ENCODE measurements at regions not wholly inside any gene's neighbourhood (a gene's known extent, or its start where the extent isn't known, plus 50 kb on each side); places are given as distances from the start of the nearest gene placed in this dataset.

DNA sequence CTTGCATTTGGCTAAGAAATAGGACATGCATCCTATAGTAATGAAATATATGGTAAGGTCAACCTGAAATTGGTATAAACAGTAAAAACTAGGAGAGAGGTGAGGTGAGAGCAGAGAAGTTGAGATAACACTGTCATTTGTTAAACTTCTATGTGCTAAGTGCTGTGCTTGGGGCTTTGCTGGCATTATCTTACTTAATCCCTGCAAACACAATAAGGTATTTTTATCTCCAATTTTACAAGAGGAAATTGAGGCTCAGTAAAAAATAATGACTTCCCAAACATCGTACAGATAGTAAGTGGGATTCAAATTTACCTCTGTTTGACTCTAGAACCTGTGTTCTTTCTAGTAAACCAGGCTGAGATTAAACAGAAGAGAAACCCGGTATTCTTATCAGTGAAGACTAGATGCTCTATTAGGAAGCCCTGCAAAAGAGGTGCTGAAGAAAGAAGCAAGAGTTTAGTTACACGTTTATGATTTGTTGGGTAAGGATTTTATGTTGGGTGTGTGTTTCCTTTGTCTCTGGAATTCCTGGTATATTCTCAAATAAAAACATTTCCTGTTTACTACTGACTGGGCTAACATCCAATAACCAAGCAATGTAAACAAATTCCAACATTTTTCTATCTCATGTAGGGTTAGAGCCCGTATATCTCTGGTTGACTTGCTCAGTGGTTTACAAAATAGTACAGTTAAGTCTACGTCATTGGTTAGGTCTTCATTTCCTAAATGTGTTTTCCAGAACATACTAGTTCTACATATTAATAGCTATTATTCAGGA, 137.3 kb upstream of the FNDC3A start:
- Mint-ChIP-seq H3K27me3 (no peaks in the 10 kb centered on the region), H3K27ac (no peak overlapping the region), H3K9me3 (no peaks in the 10 kb centered on the region), H3K4me3 (no peak overlapping the region), H3K4me1 (ENCODE audit: low read depth in 2 of 2) (no peaks in the 10 kb centered on the region), H3K36me3 (ENCODE audit: insufficient read depth) (no peaks in the 10 kb centered on the region)
- no peak for DNase-seq
- no peak for ATAC-seq (replicated peaks)

DNA sequence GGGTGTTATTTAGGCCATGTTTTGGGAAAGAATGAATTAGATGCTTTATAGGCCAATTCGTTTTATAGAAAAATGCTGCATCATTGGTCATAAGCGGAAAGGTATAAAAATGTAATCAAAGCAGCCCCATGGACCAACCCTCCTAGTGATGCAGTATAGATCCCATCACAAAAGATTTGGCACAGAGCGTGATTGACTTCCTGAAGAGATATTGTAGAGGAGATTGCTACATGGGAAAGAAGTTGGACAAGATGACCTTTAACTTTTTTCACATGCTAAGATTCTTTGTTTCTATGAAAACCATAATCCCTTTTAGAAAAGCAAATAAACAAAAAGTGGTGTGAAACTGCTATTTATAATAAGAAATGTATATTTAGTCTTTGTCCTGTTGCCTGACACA, 136.5 kb upstream of the FNDC3A start:
- no peaks in the 10 kb centered on the region for H3K36me3 Mint-ChIP-seq (ENCODE audit: insufficient read depth)
- H3K27ac Mint-ChIP-seq: no peak overlapping the region
- DNase-seq (no peak), ATAC-seq (replicated peaks) (no peak)
- H3K4me3 Mint-ChIP-seq: no peak overlapping the region
- H3K27me3 Mint-ChIP-seq: no peaks in the 10 kb centered on the region
- H3K9me3 Mint-ChIP-seq: no peaks in the 10 kb centered on the region
- no peaks in the 10 kb centered on the region for H3K4me1 Mint-ChIP-seq (ENCODE audit: low read depth in 2 of 2)

DNA sequence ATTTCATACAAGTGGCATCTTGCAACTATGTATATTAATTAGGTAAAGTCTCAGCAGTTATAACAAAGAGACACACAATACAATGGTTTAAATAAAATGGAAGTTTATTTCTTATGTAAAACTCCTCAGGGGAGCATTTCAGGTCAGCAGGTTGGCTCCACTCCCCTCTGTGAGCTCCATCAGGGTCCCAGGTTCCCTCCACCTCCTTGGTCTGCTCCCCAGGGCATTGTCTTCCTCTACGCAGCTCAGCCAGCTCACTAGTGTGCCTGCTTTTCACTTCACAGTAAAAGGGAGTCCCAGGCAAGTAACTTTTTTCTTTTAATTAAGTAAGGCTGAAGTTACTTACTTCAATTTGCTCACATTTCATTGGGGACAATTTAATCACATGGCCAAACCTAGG, 135.3 kb upstream of the FNDC3A start:
- no peaks in the 10 kb centered on the region for H3K4me1 Mint-ChIP-seq (ENCODE audit: low read depth in 2 of 2)
- no peaks in the 10 kb centered on the region for H3K27me3 Mint-ChIP-seq
- no peak for DNase-seq
- no peaks in the 10 kb centered on the region for H3K9me3 Mint-ChIP-seq
- no peaks in the 10 kb centered on the region for H3K36me3 Mint-ChIP-seq (ENCODE audit: insufficient read depth)
- no peak for ATAC-seq (replicated peaks)
- no peak overlapping the region for H3K4me3 Mint-ChIP-seq
- no peak overlapping the region for H3K27ac Mint-ChIP-seq

DNA sequence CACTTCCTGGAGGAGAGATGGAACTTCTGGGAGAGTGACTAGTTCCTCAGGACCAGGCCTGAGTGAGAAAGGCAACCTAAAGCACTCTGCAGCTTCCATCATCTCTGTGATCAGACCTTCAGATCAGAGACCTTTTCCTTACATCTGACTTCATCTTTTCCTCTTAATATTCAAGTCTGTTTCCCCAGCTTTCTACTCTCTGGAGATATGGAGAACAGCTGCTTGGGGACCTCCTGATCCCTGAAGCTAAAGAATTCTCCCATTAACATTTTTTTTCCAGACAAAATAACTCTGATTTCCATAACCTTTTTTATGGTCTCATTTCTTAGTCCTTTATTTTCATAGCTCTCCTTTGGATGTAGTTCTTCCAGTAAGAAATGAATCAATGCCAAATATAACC, 133.4 kb upstream of the FNDC3A start:
- Mint-ChIP-seq H3K27ac (no peak overlapping the region), H3K4me1 (ENCODE audit: low read depth in 2 of 2) (no peaks in the 10 kb centered on the region), H3K4me3 (no peak overlapping the region), H3K9me3 (no peaks in the 10 kb centered on the region), H3K27me3 (no peaks in the 10 kb centered on the region), H3K36me3 (ENCODE audit: insufficient read depth) (no peaks in the 10 kb centered on the region)
- ATAC-seq (replicated peaks) (no peak), DNase-seq (no peak)

DNA sequence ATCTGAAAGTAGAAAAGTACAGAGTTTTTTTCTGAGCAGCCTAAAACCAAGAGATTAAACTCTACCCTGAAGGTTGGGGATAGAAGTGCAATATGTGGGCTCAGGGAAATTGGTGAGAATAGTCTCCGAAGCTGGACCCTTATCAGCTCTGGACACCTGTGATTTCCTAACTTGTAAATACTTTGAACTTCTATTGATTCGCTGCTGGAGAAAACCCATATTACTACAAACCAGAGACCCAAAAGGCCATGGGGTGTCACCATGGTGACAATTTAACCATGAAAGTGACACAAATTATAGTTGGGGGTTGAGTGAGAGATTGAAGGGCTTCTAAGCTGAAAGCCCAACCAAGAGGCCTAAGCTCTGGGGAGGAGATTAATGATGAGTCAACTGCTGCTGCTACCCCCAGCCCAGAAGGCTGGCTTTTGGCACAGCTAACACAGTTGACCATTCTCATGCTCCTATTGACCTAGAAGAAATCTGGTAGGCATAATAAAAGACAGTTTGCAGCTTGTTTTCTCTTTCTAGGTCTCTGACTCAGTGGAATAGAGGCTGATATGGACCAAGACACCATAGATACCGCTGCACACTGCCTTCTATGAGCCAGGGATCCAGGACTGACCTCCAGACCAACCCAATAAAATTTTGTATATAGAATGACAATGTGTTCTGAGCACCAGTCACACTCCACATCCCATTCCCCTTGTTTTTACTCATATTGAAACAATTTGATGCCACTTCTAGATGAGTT, 131.9 kb upstream of the FNDC3A start:
- no peaks in the 10 kb centered on the region for H3K9me3 Mint-ChIP-seq
- H3K4me1 Mint-ChIP-seq (ENCODE audit: low read depth in 2 of 2): no peaks in the 10 kb centered on the region
- H3K27ac Mint-ChIP-seq: no peak overlapping the region
- ATAC-seq (replicated peaks) (no peak), DNase-seq (no peak)
- H3K36me3 Mint-ChIP-seq (ENCODE audit: insufficient read depth): no peaks in the 10 kb centered on the region
- H3K27me3 Mint-ChIP-seq: no peaks in the 10 kb centered on the region
- no peak overlapping the region for H3K4me3 Mint-ChIP-seq

DNA sequence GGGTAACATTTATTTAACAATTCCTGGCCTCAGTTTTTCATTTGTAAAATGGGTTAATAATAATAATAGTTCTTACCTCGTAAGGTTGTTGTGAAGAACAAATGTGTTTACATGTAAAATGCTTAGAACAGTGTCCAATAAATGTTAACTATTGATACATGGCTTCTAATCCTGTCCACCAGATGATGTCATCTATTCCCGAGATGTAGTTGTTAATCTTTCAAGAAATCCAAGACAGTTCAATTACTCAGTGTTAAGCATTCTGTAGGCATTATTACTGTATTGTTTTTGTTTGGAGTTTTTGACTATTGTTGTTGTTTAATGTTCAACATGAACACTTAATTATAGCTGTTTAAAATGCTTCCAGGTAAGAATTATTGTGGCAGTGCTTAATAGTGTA, 131.0 kb upstream of the FNDC3A start:
- H3K36me3 Mint-ChIP-seq (ENCODE audit: insufficient read depth): no peaks in the 10 kb centered on the region
- no peaks in the 10 kb centered on the region for H3K9me3 Mint-ChIP-seq
- no peak overlapping the region for H3K27ac Mint-ChIP-seq
- DNase-seq (no peak), ATAC-seq (replicated peaks) (no peak)
- no peaks in the 10 kb centered on the region for H3K4me1 Mint-ChIP-seq (ENCODE audit: low read depth in 2 of 2)
- peaks cover 0 to 6% of the 10 kb centered on the region in 2 donors for H3K27me3 Mint-ChIP-seq
- no peak overlapping the region for H3K4me3 Mint-ChIP-seq

DNA sequence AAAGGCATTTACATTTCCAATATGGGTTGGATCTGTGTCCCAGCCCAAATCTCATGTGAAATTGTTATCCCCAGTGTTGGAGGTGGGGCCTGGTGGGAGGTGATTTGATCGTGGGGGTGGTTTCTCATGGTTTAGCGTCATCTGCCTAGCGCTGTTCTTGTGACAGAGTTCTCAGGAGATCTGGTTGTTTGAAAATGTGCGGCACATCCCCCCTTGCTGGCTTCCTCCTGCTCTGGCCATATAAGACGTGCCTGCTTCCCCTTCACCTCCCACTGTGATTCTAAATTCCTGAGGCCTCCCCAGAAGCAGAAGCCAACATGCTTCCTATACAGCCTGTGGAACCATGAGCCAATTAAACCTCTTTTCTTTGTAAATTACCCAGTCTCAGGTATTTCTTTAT, 126.2 kb upstream of the FNDC3A start:
- Mint-ChIP-seq H3K36me3 (ENCODE audit: insufficient read depth) (no peaks in the 10 kb centered on the region), H3K4me3 (no peak overlapping the region), H3K4me1 (ENCODE audit: low read depth in 2 of 2) (peaks cover 0 to 11% of the 10 kb centered on the region in 2 donors), H3K27ac (no peak overlapping the region), H3K27me3 (peaks cover 8 to 14% of the 10 kb centered on the region in 2 donors), H3K9me3 (no peaks in the 10 kb centered on the region)
- DNase-seq (no peak), ATAC-seq (replicated peaks) (no peak)

DNA sequence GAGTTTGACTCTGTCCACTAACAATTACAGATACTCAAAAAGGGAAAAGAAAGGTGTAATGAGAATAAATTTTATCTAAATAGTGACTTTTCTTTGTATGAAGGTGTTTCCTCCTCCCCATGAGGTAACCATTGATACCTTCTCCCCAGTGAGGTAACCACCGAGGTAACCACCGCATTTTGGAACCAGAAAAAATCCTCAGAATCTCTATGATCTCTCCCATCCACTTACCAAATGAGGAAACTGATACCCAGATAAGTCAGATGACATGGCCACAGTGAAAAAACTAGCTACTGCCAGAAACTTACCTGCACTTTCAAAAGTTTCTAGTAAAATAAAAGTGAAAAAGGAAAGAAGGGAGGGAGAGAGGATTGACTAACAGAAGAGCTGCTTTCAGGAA, 124.0 kb upstream of the FNDC3A start:
- Mint-ChIP-seq H3K4me1 (ENCODE audit: low read depth in 2 of 2) (peaks cover 0 to 11% of the 10 kb centered on the region in 2 donors), H3K27ac (no peak overlapping the region), H3K36me3 (ENCODE audit: insufficient read depth) (no peaks in the 10 kb centered on the region), H3K27me3 (peaks cover 8 to 14% of the 10 kb centered on the region in 2 donors), H3K9me3 (no peaks in the 10 kb centered on the region), H3K4me3 (no peak overlapping the region)
- DNase-seq: no peak
- no peak for ATAC-seq (replicated peaks)

DNA sequence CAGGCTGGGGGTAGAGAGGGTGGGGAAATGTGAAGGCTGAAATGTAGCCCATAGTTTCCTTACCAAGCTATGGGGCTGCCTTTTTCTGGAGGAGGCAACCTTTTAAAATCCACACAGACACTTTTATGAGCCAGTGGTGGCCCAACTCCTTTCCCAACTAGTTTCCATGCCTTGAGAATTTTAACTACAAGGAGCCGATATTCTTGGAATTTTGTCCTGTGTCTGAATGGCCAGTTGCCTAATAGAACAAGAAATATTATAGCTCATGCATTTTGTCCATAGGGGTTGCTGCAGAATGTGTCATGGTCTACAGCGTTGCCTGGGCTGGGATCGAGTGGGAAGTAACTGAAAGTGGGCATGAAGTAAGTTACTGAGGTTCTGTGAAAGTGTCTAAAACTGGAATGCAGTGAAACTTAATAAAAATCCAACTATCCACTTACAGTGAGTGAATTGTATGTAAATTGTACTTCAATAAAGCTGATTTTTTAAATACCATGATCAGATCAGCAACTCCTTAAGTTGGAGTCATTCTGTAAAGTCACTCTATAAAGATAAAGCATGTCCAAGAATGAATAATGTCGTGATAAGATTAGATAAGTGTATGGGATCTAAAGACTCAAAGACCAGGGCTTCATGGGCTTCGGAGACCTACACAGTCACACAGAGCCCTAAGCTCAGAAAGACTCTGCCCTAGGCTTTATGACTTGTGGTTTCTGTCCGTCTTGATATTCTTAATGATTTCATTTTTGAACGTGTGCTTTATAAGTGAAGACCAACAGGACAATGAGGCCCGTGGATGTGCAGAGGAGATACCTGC, 122.6 kb upstream of the FNDC3A start:
- no peak for ATAC-seq (replicated peaks)
- Mint-ChIP-seq H3K4me1 (ENCODE audit: low read depth in 2 of 2) (peaks cover 0 to 11% of the 10 kb centered on the region in 2 donors), H3K4me3 (no peak overlapping the region)

DNA sequence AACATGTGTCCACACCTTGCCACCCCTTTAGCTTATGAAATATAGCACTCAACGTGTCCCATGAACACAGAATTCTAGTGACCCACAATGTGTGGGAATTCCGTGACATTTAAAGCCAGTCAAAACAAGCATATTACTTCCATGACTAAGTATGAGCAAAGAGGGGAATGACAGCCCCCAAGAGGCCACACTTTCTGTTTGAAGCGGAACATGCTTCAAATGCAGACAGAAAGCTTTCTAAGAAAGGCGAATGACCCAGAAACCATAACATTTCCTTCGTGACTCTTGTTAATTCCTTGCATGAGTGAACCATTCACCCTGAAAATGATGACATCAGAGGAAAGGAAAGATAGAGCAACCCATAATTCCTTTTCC, 122.0 kb upstream of the FNDC3A start:
- peaks cover 0 to 14% of the 10 kb centered on the region in 2 donors for H3K4me1 Mint-ChIP-seq (ENCODE audit: low read depth in 2 of 2)
- no peak overlapping the region for H3K27ac Mint-ChIP-seq
- no peak for ATAC-seq (replicated peaks)
- H3K27me3 Mint-ChIP-seq: peaks cover 8 to 14% of the 10 kb centered on the region in 2 donors
- no peak for DNase-seq
- H3K9me3 Mint-ChIP-seq: no peaks in the 10 kb centered on the region
- no peaks in the 10 kb centered on the region for H3K36me3 Mint-ChIP-seq (ENCODE audit: insufficient read depth)
- no peak overlapping the region for H3K4me3 Mint-ChIP-seq

More for the DNA sequence above, 122.6 kb upstream of the FNDC3A start:
- DNase-seq: no peak
- Mint-ChIP-seq H3K27ac (no peak overlapping the region), H3K27me3 (peaks cover 8 to 14% of the 10 kb centered on the region in 2 donors), H3K36me3 (ENCODE audit: insufficient read depth) (no peaks in the 10 kb centered on the region), H3K9me3 (no peaks in the 10 kb centered on the region)

DNA sequence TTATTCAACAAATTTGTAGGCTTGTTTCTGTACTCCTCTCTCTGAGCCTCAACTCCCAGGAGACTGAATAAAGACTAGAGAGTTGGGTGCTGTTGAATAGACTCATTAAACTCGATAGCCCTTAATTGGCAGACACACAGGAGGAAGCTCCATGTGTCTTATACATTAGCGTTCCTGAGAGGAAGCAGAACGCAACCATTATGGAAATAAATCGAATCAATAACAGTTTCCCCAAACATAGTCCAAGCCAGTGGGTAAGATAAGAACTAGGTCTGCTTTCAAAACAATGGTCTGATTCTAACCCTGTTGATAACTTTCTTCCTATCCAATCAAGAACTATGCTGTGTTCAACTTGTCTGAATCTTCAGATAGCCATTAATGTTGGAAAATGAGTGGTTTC, 118.1 kb upstream of the FNDC3A start:
- Mint-ChIP-seq H3K36me3 (ENCODE audit: insufficient read depth) (no peaks in the 10 kb centered on the region), H3K27me3 (no peaks in the 10 kb centered on the region), H3K4me3 (no peak overlapping the region), H3K4me1 (ENCODE audit: low read depth in 2 of 2) (peaks cover 0 to 9% of the 10 kb centered on the region in 2 donors), H3K27ac (no peak overlapping the region), H3K9me3 (no peaks in the 10 kb centered on the region)
- ATAC-seq (replicated peaks) (no peak), DNase-seq (no peak)

DNA sequence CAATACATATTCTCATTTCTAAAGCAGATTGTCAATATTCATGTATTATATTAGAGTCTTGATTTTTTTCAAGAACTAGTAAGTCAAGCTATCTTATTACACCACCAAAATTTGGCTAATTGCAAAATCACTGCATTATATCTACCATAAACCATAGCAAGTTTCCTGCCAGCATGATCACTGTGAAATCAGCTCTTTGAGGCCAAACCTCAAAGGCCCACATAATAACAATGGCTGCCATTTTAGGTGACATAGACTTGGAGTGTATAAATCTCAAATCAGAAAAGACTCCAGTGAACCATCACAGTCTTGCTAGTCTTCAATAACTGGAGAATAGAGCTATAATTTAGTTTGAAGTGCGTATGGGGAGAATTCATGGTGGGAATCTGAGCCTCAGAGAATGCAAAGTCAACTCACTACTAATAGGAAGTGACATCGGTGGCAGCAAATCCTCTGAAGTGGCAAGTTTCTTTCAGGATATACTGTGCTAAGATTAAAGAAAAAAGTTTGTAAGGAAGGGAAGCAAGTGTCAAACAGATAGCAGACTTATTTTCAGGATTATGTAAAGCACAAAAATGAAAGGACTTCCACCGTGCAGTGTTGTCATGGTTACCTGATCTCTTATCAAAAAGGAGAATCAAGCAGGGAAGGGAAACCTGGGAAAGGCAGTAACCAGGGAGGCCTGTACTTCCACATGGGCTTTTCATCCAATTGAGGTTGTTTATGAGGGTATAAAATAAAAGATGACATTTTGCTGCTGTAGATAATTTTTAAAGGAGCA, 117.4 kb upstream of the FNDC3A start:
- no peak overlapping the region for H3K4me3 Mint-ChIP-seq
- H3K9me3 Mint-ChIP-seq: no peaks in the 10 kb centered on the region
- no peak overlapping the region for H3K27ac Mint-ChIP-seq
- no peaks in the 10 kb centered on the region for H3K36me3 Mint-ChIP-seq (ENCODE audit: insufficient read depth)
- peak; percentile 33 for ATAC-seq (replicated peaks)
- DNase-seq: no peak
- H3K27me3 Mint-ChIP-seq: no peaks in the 10 kb centered on the region
- H3K4me1 Mint-ChIP-seq (ENCODE audit: low read depth in 2 of 2): peaks cover 0 to 9% of the 10 kb centered on the region in 2 donors
